Endothelial cell of umbilical vein (primary cell): ENCODE measurements at regions not wholly inside any gene's neighbourhood (a gene's known extent, or its start where the extent isn't known, plus 50 kb on each side); places are given as distances from the start of the nearest gene placed in this dataset.

Source experiments
- BruUV-seq: library from RNA; stranded (reverse); fragments of 400-500 nt; replicated peaks from 2 replicates; lab custom pipeline; 2021; lab: Mats Ljungman, UMichigan
- CTCF ChIA-PET: fragments of 300-600, 350-600 bp; sonication (Branson Sonifier 250); formaldehyde crosslinking; loops from one replicate; lab custom pipeline; 2021; ENCODE audit warnings: antibody characterized with exemption, inconsistent platforms; lab: Charles Lee
- POLR2A ChIA-PET: fragments of 300-600, 350-600 bp; sonication (Branson Sonifier 250); formaldehyde crosslinking; loops from one replicate; lab custom pipeline; 2021; ENCODE audit warnings: antibody characterized with exemption, inconsistent platforms; lab: Charles Lee
- DNase-seq: peaks from one replicate; pipeline ENCODE4 v3.0.0-alpha.2; 2011; ENCODE audit warnings: low read depth, low spot score
- FAIRE-seq: peaks from 2 replicates; lab custom pipeline; 2011; peaks lifted over from hg19 to GRCh38; lab: Jason Lieb, UNC
- H2AFZ ChIP-seq: 2 replicates; pipeline ENCODE4 v1.6.0; 2012; ENCODE audit warnings: low read depth, low read length, control low read depth, inconsistent platforms
- H3K27ac ChIP-seq: 2 replicates; pipeline ENCODE4 v1.5.1; 2011; ENCODE audit warnings: low read depth, mild to moderate bottlenecking, control low read depth, low read length, moderate library complexity; ENCODE audit not compliant: insufficient read depth
- H3K27me3 ChIP-seq, 2 experiments: 2 replicates each; pipeline versions ENCODE4 v1.6.0 to v1.6.1; 2011; ENCODE audit warnings: low read length in 2 of 2, mixed read lengths in 1 of 2; ENCODE audit not compliant: control insufficient read depth in 2 of 2, insufficient read depth in 2 of 2
- H3K36me3 ChIP-seq, 2 experiments: 2 replicates in 1 of 2; 3 replicates in 1 of 2; pipeline ENCODE4 v1.5.1; 2011; ENCODE audit warnings: low read length in 2 of 2, mild to moderate bottlenecking in 1 of 2, moderate library complexity in 1 of 2; ENCODE audit not compliant: control insufficient read depth in 2 of 2, insufficient read depth in 2 of 2; ENCODE audit errors: extremely low read depth in 1 of 2
- H3K4me1 ChIP-seq: 3 replicates; pipeline ENCODE4 v1.5.1; 2011; ENCODE audit warnings: mild to moderate bottlenecking, low read length; ENCODE audit not compliant: control insufficient read depth, insufficient read depth; ENCODE audit errors: extremely low read depth
- H3K4me2 ChIP-seq: 2 replicates; pipeline ENCODE4 v1.6.1; 2011; ENCODE audit warnings: low read length, control low read depth, mixed read lengths; ENCODE audit not compliant: insufficient read depth
- H3K4me3 ChIP-seq, 3 experiments: fragments of 200-600 bp in 1 of 3; sonication (generic), shearing (Covaris generic) in 1 of 3; replicated peaks in 1 of 3; 2 replicates each; pipeline ENCODE4 v1.5.1; 2011 to 2016; ENCODE audit warnings: control low read depth in 3 of 3, low read length in 3 of 3, mild to moderate bottlenecking in 2 of 3, inconsistent platforms in 1 of 3, low read depth in 1 of 3, moderate library complexity in 1 of 3; ENCODE audit not compliant: insufficient read depth in 1 of 3
- H3K79me2 ChIP-seq: 2 replicates; pipeline ENCODE4 v1.6.0; 2012; ENCODE audit warnings: low read length, inconsistent platforms; ENCODE audit not compliant: control insufficient read depth, insufficient read depth
- H3K9ac ChIP-seq: replicated peaks from 2 replicates; pipeline ENCODE3; 2011; ENCODE audit warnings: low read length, control low read depth; ENCODE audit not compliant: insufficient read depth; ENCODE audit errors: extremely low read depth
- H3K9me1 ChIP-seq: replicated peaks from 3 replicates; pipeline ENCODE4 v1.6.0; 2011; ENCODE audit warnings: mild to moderate bottlenecking, low read length; ENCODE audit not compliant: control insufficient read depth, insufficient read depth; ENCODE audit errors: extremely low read depth
- H3K9me3 ChIP-seq: replicated peaks from 2 replicates; pipeline ENCODE4 v1.5.1; 2012; ENCODE audit warnings: low read length, inconsistent platforms; ENCODE audit not compliant: control insufficient read depth, insufficient read depth
- H4K20me1 ChIP-seq: replicated peaks from 2 replicates; pipeline ENCODE3; 2011; ENCODE audit warnings: mild to moderate bottlenecking, low read length; ENCODE audit not compliant: control insufficient read depth, insufficient read depth; ENCODE audit errors: extremely low read depth
- EZH2 ChIP-seq: IDR thresholded peaks from 2 replicates; pipeline ENCODE4 v1.6.1; 2012; ENCODE audit warnings: borderline replicate concordance, low read depth, mild to moderate bottlenecking, moderate library complexity, low read length, inconsistent platforms; ENCODE audit not compliant: severe bottlenecking
- FOS ChIP-seq: IDR thresholded peaks from 2 replicates; pipeline ENCODE4 v1.6.1; 2011; ENCODE audit warnings: mild to moderate bottlenecking, low read length, moderate library complexity, borderline replicate concordance; ENCODE audit not compliant: insufficient read depth
- GATA2 ChIP-seq: IDR thresholded peaks from 2 replicates; pipeline ENCODE4 v1.7.0; 2011; ENCODE audit warnings: low read depth, mild to moderate bottlenecking, moderate library complexity, mixed read lengths, low read length; ENCODE audit not compliant: insufficient read length, insufficient read depth
- JUN ChIP-seq: IDR thresholded peaks from 2 replicates; pipeline ENCODE4 v1.6.1; 2011; ENCODE audit warnings: borderline replicate concordance, low read depth; ENCODE audit not compliant: insufficient read length, insufficient read depth
- MAX ChIP-seq: IDR thresholded peaks from 2 replicates; pipeline ENCODE4 v1.6.1; 2011; ENCODE audit not compliant: insufficient read depth, insufficient read length
- MYC ChIP-seq: IDR thresholded peaks from one replicate; pipeline ENCODE4 v1.6.1; 2011; ENCODE audit warnings: mild to moderate bottlenecking, low read depth, low read length
- POLR2A ChIP-seq: IDR thresholded peaks from 2 replicates; pipeline ENCODE4 v1.6.1; 2012; ENCODE audit warnings: low read depth, mild to moderate bottlenecking, control low read depth, low read length
- POLR2AphosphoS5 ChIP-seq: IDR thresholded peaks from 2 replicates; pipeline ENCODE4 v1.6.1; 2012; ENCODE audit warnings: low read depth, mild to moderate bottlenecking, control low read depth, low read length, moderate library complexity; ENCODE audit not compliant: insufficient read depth
- dilution Hi-C: fragments of 300-500 bp; cut with MboI; formaldehyde crosslinking; loops from one replicate; pipeline ENCODE4 v1.15.0; 2019; ENCODE audit warnings: low sequenced_read_pairs; ENCODE audit not compliant: extremely low pct_ligation_motif_present
- intact Hi-C: fragments of 100-400 bp; cut with micrococcal nuclease; formaldehyde crosslinking; loops from one replicate; pipeline ENCODE4 v1.10.0; 2022
- TF ChIP-seq, protein P1 (sequence below), 2 donors: IDR thresholded peaks; 1 replicate in 1 of 2; 2 replicates in 1 of 2; pipeline ENCODE4 v1.5.1; 2011; ENCODE audit warnings: low read length in 2 of 2, mild to moderate bottlenecking in 2 of 2, moderate library complexity in 2 of 2, control low read depth in 1 of 2, inconsistent platforms in 1 of 2, low read depth in 1 of 2; ENCODE audit not compliant: insufficient read depth in 1 of 2; ENCODE audit errors: extremely low read depth in 1 of 2

- CTCF ChIA-PET, result no interaction called here
- DNase-seq (no peak), FAIRE-seq (no peak)
- no TSS peak for BruUV-seq
- Histone ChIP-seq H3K9ac (no peak overlapping the region), H3K27ac (no peak overlapping the region), H3K4me1 (no peaks in the 10 kb centered on the region), H2AFZ (no peak overlapping the region), H3K4me3 (no peak overlapping the region), H3K27me3 (no peaks in the 10 kb centered on the region), H4K20me1 (no peaks in the 10 kb centered on the region), H3K36me3 (no peaks in the 10 kb centered on the region), H3K4me2 (no peak overlapping the region), H3K9me3 (peaks cover 2% of the 10 kb centered on the region), H3K9me1 (no peaks in the 10 kb centered on the region), H3K79me2 (no peaks in the 10 kb centered on the region)
- TF ChIP-seq POLR2AphosphoS5 (no peak), MAX (no peak), FOS (no peak), JUN (no peak), POLR2A (no peak), GATA2 (no peak), EZH2 (no peak), MYC (no peak)
- TF ChIP-seq, protein P1, sequence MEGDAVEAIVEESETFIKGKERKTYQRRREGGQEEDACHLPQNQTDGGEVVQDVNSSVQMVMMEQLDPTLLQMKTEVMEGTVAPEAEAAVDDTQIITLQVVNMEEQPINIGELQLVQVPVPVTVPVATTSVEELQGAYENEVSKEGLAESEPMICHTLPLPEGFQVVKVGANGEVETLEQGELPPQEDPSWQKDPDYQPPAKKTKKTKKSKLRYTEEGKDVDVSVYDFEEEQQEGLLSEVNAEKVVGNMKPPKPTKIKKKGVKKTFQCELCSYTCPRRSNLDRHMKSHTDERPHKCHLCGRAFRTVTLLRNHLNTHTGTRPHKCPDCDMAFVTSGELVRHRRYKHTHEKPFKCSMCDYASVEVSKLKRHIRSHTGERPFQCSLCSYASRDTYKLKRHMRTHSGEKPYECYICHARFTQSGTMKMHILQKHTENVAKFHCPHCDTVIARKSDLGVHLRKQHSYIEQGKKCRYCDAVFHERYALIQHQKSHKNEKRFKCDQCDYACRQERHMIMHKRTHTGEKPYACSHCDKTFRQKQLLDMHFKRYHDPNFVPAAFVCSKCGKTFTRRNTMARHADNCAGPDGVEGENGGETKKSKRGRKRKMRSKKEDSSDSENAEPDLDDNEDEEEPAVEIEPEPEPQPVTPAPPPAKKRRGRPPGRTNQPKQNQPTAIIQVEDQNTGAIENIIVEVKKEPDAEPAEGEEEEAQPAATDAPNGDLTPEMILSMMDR (IDR thresholded peaks at IDR 0.05; ENCODE audit: extremely low read depth in 1 of 2, insufficient read depth in 1 of 2, low read depth in 1 of 2, low read length in 2 of 2), result no peak
- intact Hi-C loops (no loop called here), dilution Hi-C loops (no loop called here)
- POLR2A ChIA-PET, result no interaction called here
These were observed 358.4 kb upstream of the RGS17 start for GRCh38 chr6:153489479-153489878.
